ENCODE measurements at regions not wholly inside any gene's neighbourhood (a gene's known extent, or its start where the extent isn't known, plus 50 kb on each side); places are given as distances from the start of the nearest gene placed in this dataset.

GRCh38 chr15:94682171-94682570 lies 450.8 kb downstream of the MCTP2 start:
- Histone ChIP-seq H2BK12ac (ENCODE audit: low read depth, low read length) (no peak overlapping the region), H3K79me2 (ENCODE audit: control insufficient read depth in 1 of 2, insufficient read depth in 2 of 2, low read length in 2 of 2) (no peaks in the 10 kb centered on the region), H3K4me1 (replicated peaks in 1 of 4; ENCODE audit: control insufficient read depth in 3 of 4, insufficient read depth in 4 of 4, low read length in 3 of 4) (no peaks in the 10 kb centered on the region), H3K18ac (ENCODE audit: extremely low read depth, low read length) (no peak overlapping the region), H4K91ac (replicated peaks; ENCODE audit: insufficient read length, low read length) (no peak overlapping the region), H4K20me1 (replicated peaks in 1 of 2; ENCODE audit: control insufficient read depth in 1 of 2, insufficient read depth in 2 of 2, low read length in 2 of 2) (no peaks in the 10 kb centered on the region), H2BK5ac (ENCODE audit: low read depth, low read length) (no peak overlapping the region), H3K27ac (ENCODE audit: low read depth, low read length) (no peak overlapping the region), H4K5ac (ENCODE audit: insufficient read length, low read depth, low read length) (no peak overlapping the region), H4K8ac (ENCODE audit: extremely low read depth, insufficient read depth, low read length) (no peak overlapping the region), H2BK15ac (ENCODE audit: low read length) (no peak overlapping the region), H3K9ac (replicated peaks in 1 of 4; ENCODE audit: extremely low read depth in 1 of 4, low read depth in 3 of 4, low read length in 3 of 4) (no peak overlapping the region), H3K36me3 (ENCODE audit: control insufficient read depth in 2 of 4, insufficient read depth in 4 of 4, low read length in 3 of 4) (no peaks in the 10 kb centered on the region), H2BK120ac (replicated peaks; ENCODE audit: low read depth, low read length) (no peak overlapping the region), H3K4me2 (ENCODE audit: insufficient read depth in 1 of 2, low read depth in 2 of 2, low read length in 2 of 2) (no peak overlapping the region), H3K23ac (ENCODE audit: insufficient read length) (no peak overlapping the region), H3K9me3 (ENCODE audit: insufficient read depth in 2 of 2, low read depth in 1 of 2, low read length in 1 of 2) (no peaks in the 10 kb centered on the region), H2BK20ac (ENCODE audit: low read length) (no peak overlapping the region), H3K27me3 (replicated peaks in 1 of 4; ENCODE audit: control insufficient read depth in 3 of 4, extremely low read depth in 1 of 4, insufficient read depth in 3 of 4, low read length in 3 of 4) (no peaks in the 10 kb centered on the region), H3K56ac (replicated peaks; ENCODE audit: insufficient read length, low read depth, low read length) (no peak overlapping the region), H2AK5ac (ENCODE audit: low read depth, low read length) (no peak overlapping the region), H3K4ac (replicated peaks; ENCODE audit: insufficient read length, low read depth, low read length) (no peak overlapping the region), H2AFZ (ENCODE audit: low read length) (no peak overlapping the region), H3K14ac (ENCODE audit: insufficient read length) (no peak overlapping the region), H3K23me2 (ENCODE audit: low read depth, low read length) (no peaks in the 10 kb centered on the region), H3K4me3 (ENCODE audit: extremely low read depth in 1 of 4, insufficient read depth in 2 of 4, low read depth in 3 of 4, low read length in 4 of 4) (no peak overlapping the region), H3K79me1 (ENCODE audit: low read depth, low read length) (no peaks in the 10 kb centered on the region)
- DNase-seq (ENCODE audit: low read depth in 1 of 2, low spot score in 2 of 2): no peak
- 98% methylated on average over 3 of the region's 3 CpGs; no CpG with 5 or more reads in 1 of the 2 experiments for WGBS, 2 experiments (ENCODE audit: extremely low coverage in 1 of 2, insufficient coverage in 1 of 2, insufficient read length in 1 of 2, insufficient replicate concordance in 2 of 2, low coverage in 1 of 2, low lambda C conversion rate in 2 of 2, missing lambda C conversion rate in 1 of 2)
- TF ChIP-seq BRCA1 (IDR thresholded peaks at IDR 0.05; ENCODE audit: low read depth, low read length) (no peak), POLR2AphosphoS5 (IDR thresholded peaks at IDR 0.05; ENCODE audit: low read depth, low read length) (no peak), RNF2 (IDR thresholded peaks at IDR 0.05; ENCODE audit: borderline replicate concordance, low read depth, low read length, missing control alignments, poor library complexity, severe bottlenecking) (no peak), E2F6 (IDR thresholded peaks at IDR 0.05) (no peak)
- FAIRE-seq: no peak
- CTCF ChIA-PET (ENCODE audit: partially characterized antibody): interaction anchor here (0.5 to 2.7 kb wide), 2 partner anchors 11 to 90 kb away, joined by 3 to 17 read pairs; no protein-coding TSS in a partner anchor
- POLR2A ChIA-PET (ENCODE audit: partially characterized antibody): no interaction called here

Measured in H1 (cell line).